Astrocyte (in vitro differentiated cells and primary cell): ENCODE measurements at regions not wholly inside any gene's neighbourhood (a gene's known extent, or its start where the extent isn't known, plus 50 kb on each side); places are given as distances from the start of the nearest gene placed in this dataset.

Experiments
- DNase-seq: peaks from one replicate; pipeline ENCODE4 v3.0.0-alpha.2; 2010; ENCODE audit warnings: low read depth
- FAIRE-seq: peaks from 2 replicates; lab custom pipeline; 2011; peaks lifted over from hg19 to GRCh38; lab: Jason Lieb, UNC
- H2AFZ ChIP-seq: 2 replicates; pipeline ENCODE4 v1.6.0; 2012; ENCODE audit warnings: low read depth, low read length, inconsistent platforms
- H3K27ac ChIP-seq: 2 replicates; pipeline ENCODE4 v1.5.1; 2011; ENCODE audit warnings: low read depth, low read length, inconsistent platforms
- H3K27me3 ChIP-seq: 2 replicates; pipeline ENCODE4 v1.6.0; 2011; ENCODE audit warnings: low read length, inconsistent platforms; ENCODE audit not compliant: insufficient read depth
- H3K36me3 ChIP-seq: 2 replicates; pipeline ENCODE4 v1.5.1; 2011; ENCODE audit warnings: low read length, inconsistent platforms; ENCODE audit not compliant: insufficient read depth
- H3K4me1 ChIP-seq: 2 replicates; pipeline ENCODE4 v1.5.1; 2011; ENCODE audit warnings: low read length, inconsistent platforms; ENCODE audit not compliant: insufficient read depth
- H3K4me2 ChIP-seq: 2 replicates; pipeline ENCODE4 v1.6.0; 2012; ENCODE audit warnings: low read length, inconsistent platforms
- H3K4me3 ChIP-seq: 2 replicates; pipeline ENCODE4 v1.5.1; 2011; ENCODE audit warnings: low read depth, mild to moderate bottlenecking, low read length, inconsistent platforms; ENCODE audit not compliant: insufficient read depth
- H3K79me2 ChIP-seq: 2 replicates; pipeline ENCODE4 v1.6.0; 2012; ENCODE audit warnings: mild to moderate bottlenecking, low read length, inconsistent platforms; ENCODE audit not compliant: insufficient read depth
- H3K9ac ChIP-seq: 2 replicates; pipeline ENCODE4 v1.6.0; 2012; ENCODE audit warnings: mild to moderate bottlenecking, low read length, inconsistent platforms
- H3K9me3 ChIP-seq: 2 replicates; pipeline ENCODE4 v1.5.1; 2012; ENCODE audit warnings: low read depth, mild to moderate bottlenecking, low read length, inconsistent platforms; ENCODE audit not compliant: insufficient read depth
- H4K20me1 ChIP-seq: 2 replicates; pipeline ENCODE4 v1.6.0; 2012; ENCODE audit warnings: low read length, inconsistent platforms; ENCODE audit not compliant: insufficient read depth
- H3K27ac Mint-ChIP-seq: one replicate; pipeline ENCODE4 v1.8.0; 2021; ENCODE audit warnings: mild to moderate bottlenecking, mixed read lengths; ENCODE audit not compliant: unreplicated experiment
- H3K27me3 Mint-ChIP-seq: one replicate; pipeline ENCODE4 v1.8.0; 2021; ENCODE audit warnings: low read depth, mixed read lengths; ENCODE audit not compliant: unreplicated experiment
- H3K36me3 Mint-ChIP-seq: one replicate; pipeline ENCODE4 v1.8.0; 2021; ENCODE audit warnings: low read depth, mixed read lengths; ENCODE audit not compliant: unreplicated experiment
- H3K4me1 Mint-ChIP-seq: one replicate; pipeline ENCODE4 v1.8.0; 2021; ENCODE audit warnings: low read depth, mixed read lengths; ENCODE audit not compliant: unreplicated experiment
- H3K4me3 Mint-ChIP-seq: one replicate; pipeline ENCODE4 v1.8.0; 2021; ENCODE audit warnings: mild to moderate bottlenecking, moderate library complexity, mixed read lengths; ENCODE audit not compliant: unreplicated experiment
- H3K9me3 Mint-ChIP-seq: one replicate; pipeline ENCODE4 v1.8.0; 2021; ENCODE audit warnings: mild to moderate bottlenecking, mixed read lengths; ENCODE audit not compliant: unreplicated experiment
- EZH2 ChIP-seq: IDR thresholded peaks from 2 replicates; pipeline ENCODE4 v1.6.1; 2012; ENCODE audit warnings: mild to moderate bottlenecking, low read length, inconsistent platforms; ENCODE audit not compliant: insufficient read depth
- TF ChIP-seq, protein P1 (sequence below): IDR thresholded peaks from 2 replicates; pipeline ENCODE4 v1.5.1; 2011; ENCODE audit warnings: low read depth, mild to moderate bottlenecking, inconsistent platforms, low read length, moderate library complexity; ENCODE audit not compliant: insufficient read depth

DNA sequence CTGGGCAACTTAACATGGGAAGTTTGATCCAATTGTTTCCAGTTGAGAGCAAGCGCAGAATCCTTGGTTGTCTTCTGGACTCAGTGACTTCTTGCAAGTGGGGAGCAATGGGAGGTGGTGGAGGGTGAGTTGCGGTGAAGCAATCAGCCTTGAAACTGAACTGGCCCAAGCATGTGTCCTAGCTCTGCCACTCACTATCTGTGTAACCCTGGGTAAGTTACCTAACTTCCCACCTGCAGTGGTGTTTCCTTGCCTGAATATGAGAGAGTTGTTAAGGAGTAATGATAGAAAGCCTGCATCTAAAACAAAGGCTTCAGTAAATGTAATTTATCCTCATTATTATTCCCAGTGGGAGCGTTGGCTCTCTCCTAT lies 132.5 kb upstream of the NFIA start:
- no peaks in the 10 kb centered on the region for H3K36me3 ChIP-seq
- TF ChIP-seq, protein P1, sequence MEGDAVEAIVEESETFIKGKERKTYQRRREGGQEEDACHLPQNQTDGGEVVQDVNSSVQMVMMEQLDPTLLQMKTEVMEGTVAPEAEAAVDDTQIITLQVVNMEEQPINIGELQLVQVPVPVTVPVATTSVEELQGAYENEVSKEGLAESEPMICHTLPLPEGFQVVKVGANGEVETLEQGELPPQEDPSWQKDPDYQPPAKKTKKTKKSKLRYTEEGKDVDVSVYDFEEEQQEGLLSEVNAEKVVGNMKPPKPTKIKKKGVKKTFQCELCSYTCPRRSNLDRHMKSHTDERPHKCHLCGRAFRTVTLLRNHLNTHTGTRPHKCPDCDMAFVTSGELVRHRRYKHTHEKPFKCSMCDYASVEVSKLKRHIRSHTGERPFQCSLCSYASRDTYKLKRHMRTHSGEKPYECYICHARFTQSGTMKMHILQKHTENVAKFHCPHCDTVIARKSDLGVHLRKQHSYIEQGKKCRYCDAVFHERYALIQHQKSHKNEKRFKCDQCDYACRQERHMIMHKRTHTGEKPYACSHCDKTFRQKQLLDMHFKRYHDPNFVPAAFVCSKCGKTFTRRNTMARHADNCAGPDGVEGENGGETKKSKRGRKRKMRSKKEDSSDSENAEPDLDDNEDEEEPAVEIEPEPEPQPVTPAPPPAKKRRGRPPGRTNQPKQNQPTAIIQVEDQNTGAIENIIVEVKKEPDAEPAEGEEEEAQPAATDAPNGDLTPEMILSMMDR: no peak
- no peak for TF ChIP-seq EZH2
- no peaks in the 10 kb centered on the region for H3K79me2 ChIP-seq
- no peak overlapping the region for H3K9ac ChIP-seq
- H3K4me1 Mint-ChIP-seq: peaks cover 10% of the 10 kb centered on the region
- FAIRE-seq: no peak
- no peak overlapping the region for H3K4me2 ChIP-seq
- H3K36me3 Mint-ChIP-seq: no peaks in the 10 kb centered on the region
- H3K27ac ChIP-seq: no peak overlapping the region
- no peak overlapping the region for H3K4me3 ChIP-seq
- H3K4me1 ChIP-seq: no peaks in the 10 kb centered on the region
- no peak overlapping the region for H3K4me3 Mint-ChIP-seq
- peaks cover 10% of the 10 kb centered on the region for H3K9me3 Mint-ChIP-seq
- H3K9me3 ChIP-seq: no peaks in the 10 kb centered on the region
- peaks cover 4% of the 10 kb centered on the region for H3K27me3 Mint-ChIP-seq
- peaks cover 4% of the 10 kb centered on the region for H3K27me3 ChIP-seq
- no peak overlapping the region for H3K27ac Mint-ChIP-seq
- H2AFZ ChIP-seq: no peak overlapping the region
- DNase-seq: no peak
- no peaks in the 10 kb centered on the region for H4K20me1 ChIP-seq

DNA sequence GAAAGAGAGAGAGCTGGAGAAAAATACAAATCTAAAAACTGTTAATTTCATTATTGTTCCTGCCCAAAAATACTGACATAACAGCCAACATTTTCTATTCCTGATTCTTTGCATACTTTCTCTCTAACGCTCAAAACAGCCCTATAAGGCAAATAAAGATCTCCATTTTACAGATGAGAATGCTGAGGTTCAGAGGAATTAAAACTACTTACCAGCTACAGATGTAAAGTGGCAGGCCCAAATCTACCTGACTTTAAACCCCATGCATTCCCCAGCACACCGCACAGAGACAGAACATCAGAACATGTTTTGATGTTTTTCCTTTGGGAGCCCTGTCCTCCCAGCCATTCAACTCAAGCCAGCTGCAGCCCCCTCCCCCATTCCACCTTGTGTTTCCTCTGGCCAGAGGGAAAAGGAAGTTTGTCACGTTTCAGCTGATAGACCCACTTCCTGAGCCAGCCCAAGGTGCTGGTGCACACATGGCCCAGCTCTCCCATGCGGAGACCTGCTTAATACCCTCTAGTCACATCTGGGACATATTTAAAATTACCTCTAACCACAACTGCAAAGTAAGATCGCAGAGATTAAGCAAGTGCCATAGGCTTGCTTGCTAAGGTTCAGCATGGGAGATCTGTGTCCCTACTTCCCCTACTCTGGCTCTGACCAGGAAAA lies 133.1 kb upstream of the NFIA start:
- Histone ChIP-seq H3K36me3 (no peaks in the 10 kb centered on the region), H3K27ac (no peak overlapping the region), H4K20me1 (no peaks in the 10 kb centered on the region), H3K27me3 (peaks cover 4% of the 10 kb centered on the region), H3K79me2 (no peaks in the 10 kb centered on the region), H3K4me3 (no peak overlapping the region), H2AFZ (no peak overlapping the region), H3K4me2 (no peak overlapping the region), H3K9me3 (no peaks in the 10 kb centered on the region), H3K9ac (no peak overlapping the region), H3K4me1 (no peaks in the 10 kb centered on the region)
- DNase-seq: no peak
- Mint-ChIP-seq H3K4me1 (peaks cover 10% of the 10 kb centered on the region), H3K4me3 (no peak overlapping the region), H3K36me3 (no peaks in the 10 kb centered on the region), H3K27me3 (peaks cover 4% of the 10 kb centered on the region), H3K27ac (no peak overlapping the region), H3K9me3 (peaks cover 6% of the 10 kb centered on the region)
- no peak for FAIRE-seq
- TF ChIP-seq, protein P1: no peak
- no peak for TF ChIP-seq EZH2

- H2AFZ ChIP-seq: no peak overlapping the region
- H3K27ac Mint-ChIP-seq: no peak overlapping the region
- no peaks in the 10 kb centered on the region for H3K36me3 Mint-ChIP-seq
- no peaks in the 10 kb centered on the region for H3K9me3 ChIP-seq
- DNase-seq (no peak), FAIRE-seq (no peak)
- H3K4me3 ChIP-seq: no peak overlapping the region
- peaks cover 4% of the 10 kb centered on the region for H3K27me3 Mint-ChIP-seq
- no peak overlapping the region for H3K4me2 ChIP-seq
- no peaks in the 10 kb centered on the region for H4K20me1 ChIP-seq
- H3K4me1 ChIP-seq: no peaks in the 10 kb centered on the region
- H3K4me3 Mint-ChIP-seq: no peak overlapping the region
- H3K36me3 ChIP-seq: no peaks in the 10 kb centered on the region
- no peak overlapping the region for H3K27ac ChIP-seq
- no peak overlapping the region for H3K9ac ChIP-seq
- TF ChIP-seq, protein P1: no peak
- TF ChIP-seq EZH2: no peak
- H3K9me3 Mint-ChIP-seq: peaks cover 3% of the 10 kb centered on the region
- H3K79me2 ChIP-seq: no peaks in the 10 kb centered on the region
- H3K4me1 Mint-ChIP-seq: peaks cover 10% of the 10 kb centered on the region
- peaks cover 4% of the 10 kb centered on the region for H3K27me3 ChIP-seq
These were observed 133.9 kb upstream of the NFIA start for GRCh38 chr1:60948486-60948885.
